ENCODE measurements at regions not wholly inside any gene's neighbourhood (a gene's known extent, or its start where the extent isn't known, plus 50 kb on each side); places are given as distances from the start of the nearest gene placed in this dataset.

DNA sequence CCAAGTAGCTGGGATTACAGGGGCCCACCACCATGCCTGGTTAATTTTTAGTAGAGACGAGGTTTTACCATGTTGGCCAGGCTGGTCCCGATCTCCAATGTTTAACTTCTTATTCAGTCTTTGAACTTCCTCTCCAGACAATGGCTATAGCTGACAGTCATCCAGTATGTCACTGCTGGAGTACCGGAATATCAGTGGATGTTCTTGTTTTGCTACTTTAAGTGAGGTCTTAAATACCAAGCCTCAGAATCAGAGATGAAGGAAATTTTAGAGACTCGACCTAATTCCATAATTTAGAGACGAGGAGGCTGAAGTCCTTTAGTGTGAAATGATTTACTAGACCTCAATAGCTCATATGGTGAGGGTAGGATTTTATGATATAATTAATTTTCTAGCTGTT is 294.8 kb upstream of the KLF6 start:
- FAIRE-seq, result peak; percentile 83
- H3K27ac ChIP-seq (ENCODE audit: insufficient read depth, low read depth, low read length), result peak overlapping the region; percentile 24
- ChIA-PET CTCF (no interaction called here), POLR2A (no interaction called here)
- peaks cover 22% of the 10 kb centered on the region for H3K4me1 ChIP-seq (ENCODE audit: control insufficient read depth, extremely low read depth, insufficient read depth, low read length)
- H3K9me3 ChIP-seq (replicated peaks; ENCODE audit: control insufficient read depth, insufficient read depth, low read length), result no peaks in the 10 kb centered on the region
- H3K9ac ChIP-seq (replicated peaks; ENCODE audit: extremely low read depth, insufficient read depth, low read length), result no peak overlapping the region
- H3K4me3 ChIP-seq (replicated peaks in 1 of 3; ENCODE audit: insufficient read depth in 1 of 3, low read depth in 1 of 3, low read length in 3 of 3), result no peak overlapping the region
- H3K79me2 ChIP-seq (ENCODE audit: control insufficient read depth, insufficient read depth, low read length), result no peaks in the 10 kb centered on the region
- peak overlapping the region; percentile 55 for H2AFZ ChIP-seq (ENCODE audit: low read depth, low read length)
- BruUV-seq (replicated peaks), result TSS peak; percentile 30
- dilution Hi-C loops (cut with MboI; ENCODE audit: extremely low pct_ligation_motif_present, low sequenced_read_pairs) (no loop called here), intact Hi-C loops (cut with micrococcal nuclease) (loop anchor here (2.0 kb wide), 1 partner anchor 161 kb away; no protein-coding TSS in a partner anchor)
- no peak for DNase-seq (ENCODE audit: low read depth, low spot score)
- H3K36me3 ChIP-seq (ENCODE audit: control insufficient read depth in 2 of 2, extremely low read depth in 1 of 2, insufficient read depth in 2 of 2, low read length in 2 of 2), result no peaks in the 10 kb centered on the region
- no peaks in the 10 kb centered on the region for H4K20me1 ChIP-seq (replicated peaks; ENCODE audit: control insufficient read depth, extremely low read depth, insufficient read depth, low read length)
- TF ChIP-seq POLR2A (IDR thresholded peaks at IDR 0.05; ENCODE audit: low read depth, low read length), result no peak
- TF ChIP-seq GATA2 (IDR thresholded peaks at IDR 0.05; ENCODE audit: insufficient read depth, insufficient read length, low read depth, low read length), result no peak
- no peak for TF ChIP-seq POLR2AphosphoS5 (IDR thresholded peaks at IDR 0.05; ENCODE audit: insufficient read depth, low read depth, low read length)
- no peak for TF ChIP-seq FOS (IDR thresholded peaks at IDR 0.05; ENCODE audit: borderline replicate concordance, insufficient read depth, low read length)
- TF ChIP-seq EZH2 (IDR thresholded peaks at IDR 0.05; ENCODE audit: borderline replicate concordance, low read depth, low read length, severe bottlenecking), result no peak
- H3K27me3 ChIP-seq (ENCODE audit: control insufficient read depth in 2 of 2, insufficient read depth in 2 of 2, low read length in 2 of 2), result no peaks in the 10 kb centered on the region
- no peaks in the 10 kb centered on the region for H3K9me1 ChIP-seq (replicated peaks; ENCODE audit: control insufficient read depth, extremely low read depth, insufficient read depth, low read length)
- H3K4me2 ChIP-seq (ENCODE audit: insufficient read depth, low read length), result no peak overlapping the region

- H3K4me3 ChIP-seq (replicated peaks in 1 of 3; ENCODE audit: insufficient read depth in 1 of 3, low read depth in 1 of 3, low read length in 3 of 3), result no peak overlapping the region
- H3K4me1 ChIP-seq (ENCODE audit: control insufficient read depth, extremely low read depth, insufficient read depth, low read length), result peaks cover 37% of the 10 kb centered on the region
- no peaks in the 10 kb centered on the region for H3K9me1 ChIP-seq (replicated peaks; ENCODE audit: control insufficient read depth, extremely low read depth, insufficient read depth, low read length)
- no peak overlapping the region for H3K9ac ChIP-seq (replicated peaks; ENCODE audit: extremely low read depth, insufficient read depth, low read length)
- H3K27me3 ChIP-seq (ENCODE audit: control insufficient read depth in 2 of 2, insufficient read depth in 2 of 2, low read length in 2 of 2), result no peaks in the 10 kb centered on the region
- FAIRE-seq (no peak), DNase-seq (ENCODE audit: low read depth, low spot score) (no peak)
- no peak overlapping the region for H2AFZ ChIP-seq (ENCODE audit: low read depth, low read length)
- no peaks in the 10 kb centered on the region for H3K79me2 ChIP-seq (ENCODE audit: control insufficient read depth, insufficient read depth, low read length)
- TF ChIP-seq JUN (IDR thresholded peaks at IDR 0.05; ENCODE audit: borderline replicate concordance, insufficient read depth, insufficient read length, low read depth), result no peak
- TF ChIP-seq MYC (IDR thresholded peaks at IDR 0.05; ENCODE audit: low read depth, low read length), result no peak
- no peak for TF ChIP-seq GATA2 (IDR thresholded peaks at IDR 0.05; ENCODE audit: insufficient read depth, insufficient read length, low read depth, low read length)
- TF ChIP-seq EZH2 (IDR thresholded peaks at IDR 0.05; ENCODE audit: borderline replicate concordance, low read depth, low read length, severe bottlenecking), result no peak
- no peak for TF ChIP-seq POLR2A (IDR thresholded peaks at IDR 0.05; ENCODE audit: low read depth, low read length)
- no peak for TF ChIP-seq CTCF (IDR thresholded peaks at IDR 0.05; ENCODE audit: extremely low read depth in 1 of 2, insufficient read depth in 1 of 2, low read depth in 1 of 2, low read length in 2 of 2)
- TF ChIP-seq, protein P1, sequence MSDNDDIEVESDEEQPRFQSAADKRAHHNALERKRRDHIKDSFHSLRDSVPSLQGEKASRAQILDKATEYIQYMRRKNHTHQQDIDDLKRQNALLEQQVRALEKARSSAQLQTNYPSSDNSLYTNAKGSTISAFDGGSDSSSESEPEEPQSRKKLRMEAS (IDR thresholded peaks at IDR 0.05; ENCODE audit: insufficient read depth, insufficient read length), result no peak
- no peak for TF ChIP-seq POLR2AphosphoS5 (IDR thresholded peaks at IDR 0.05; ENCODE audit: insufficient read depth, low read depth, low read length)
- no peak for TF ChIP-seq FOS (IDR thresholded peaks at IDR 0.05; ENCODE audit: borderline replicate concordance, insufficient read depth, low read length)
- ChIA-PET CTCF (no interaction called here), POLR2A (no interaction called here)
- H3K36me3 ChIP-seq (ENCODE audit: control insufficient read depth in 2 of 2, extremely low read depth in 1 of 2, insufficient read depth in 2 of 2, low read length in 2 of 2), result no peaks in the 10 kb centered on the region
- dilution Hi-C loops (cut with MboI; ENCODE audit: extremely low pct_ligation_motif_present, low sequenced_read_pairs), result no loop called here
- no peak overlapping the region for H3K4me2 ChIP-seq (ENCODE audit: insufficient read depth, low read length)
- BruUV-seq (replicated peaks), result no TSS peak
- H3K27ac ChIP-seq (ENCODE audit: insufficient read depth, low read depth, low read length), result no peak overlapping the region
- intact Hi-C loops (cut with micrococcal nuclease), result no loop called here
- H3K9me3 ChIP-seq (replicated peaks; ENCODE audit: control insufficient read depth, insufficient read depth, low read length), result no peaks in the 10 kb centered on the region
- H4K20me1 ChIP-seq (replicated peaks; ENCODE audit: control insufficient read depth, extremely low read depth, insufficient read depth, low read length), result no peaks in the 10 kb centered on the region
Observed at GRCh38 chr10:4077804-4078203, 292.8 kb upstream of the KLF6 start.
